GM19043 (cell line): ENCODE measurements at regions not wholly inside any gene's neighbourhood (a gene's known extent, or its start where the extent isn't known, plus 50 kb on each side); places are given as distances from the start of the nearest gene placed in this dataset.

ENCODE experiments used
- ATAC-seq: cut with Tn5 transposase; IDR thresholded peaks from one replicate; pipeline ENCODE4 v1.9.1; 2021; ENCODE audit warnings: low read depth; ENCODE audit not compliant: unreplicated experiment

DNA sequence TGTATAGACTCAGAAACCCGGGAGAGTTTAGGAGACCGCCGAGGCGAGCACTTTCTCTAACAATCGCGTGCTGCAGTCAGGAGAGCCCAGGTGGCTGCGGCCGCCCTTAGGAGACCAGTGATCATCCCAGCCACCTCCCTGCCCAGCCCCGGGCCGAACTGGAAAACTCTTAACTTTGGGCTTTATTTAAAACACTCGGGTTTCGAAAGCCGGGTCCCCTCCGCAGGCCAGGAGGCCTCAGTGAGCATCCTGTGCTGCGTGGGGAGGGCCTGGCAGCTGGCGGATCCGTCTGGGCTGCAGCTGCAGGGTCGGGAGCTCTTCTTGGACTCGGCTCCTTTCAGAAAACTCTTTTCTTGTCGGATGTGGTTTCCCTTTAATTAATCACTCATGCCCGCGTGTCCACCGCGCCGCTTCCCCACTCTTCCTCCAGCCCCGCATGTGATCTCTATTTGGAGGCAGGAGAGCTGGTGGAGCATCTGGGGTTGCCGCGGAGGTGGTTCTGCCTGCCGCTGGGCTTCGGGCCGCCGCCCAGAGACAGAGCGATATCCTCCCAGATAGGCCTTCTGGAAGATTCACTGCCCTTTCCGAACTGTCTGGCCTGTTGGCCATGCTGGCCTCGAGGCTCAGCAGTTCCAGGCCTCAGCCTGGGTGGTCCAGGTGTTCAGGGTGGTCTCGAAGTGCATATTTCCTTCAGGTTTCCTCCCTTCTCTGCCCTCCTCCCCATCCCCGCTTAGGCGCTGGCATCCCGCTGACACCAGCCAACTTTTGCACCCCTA is 59.5 kb downstream of the TMEM174 start:
- ATAC-seq, result no peak

GRCh38 chr5:73231246-73231778 is 58.3 kb downstream of the TMEM174 start:
- ATAC-seq, result no peak

GRCh38 chr5:73230264-73231245 is 57.6 kb downstream of the TMEM174 start:
- ATAC-seq, result no peak

DNA sequence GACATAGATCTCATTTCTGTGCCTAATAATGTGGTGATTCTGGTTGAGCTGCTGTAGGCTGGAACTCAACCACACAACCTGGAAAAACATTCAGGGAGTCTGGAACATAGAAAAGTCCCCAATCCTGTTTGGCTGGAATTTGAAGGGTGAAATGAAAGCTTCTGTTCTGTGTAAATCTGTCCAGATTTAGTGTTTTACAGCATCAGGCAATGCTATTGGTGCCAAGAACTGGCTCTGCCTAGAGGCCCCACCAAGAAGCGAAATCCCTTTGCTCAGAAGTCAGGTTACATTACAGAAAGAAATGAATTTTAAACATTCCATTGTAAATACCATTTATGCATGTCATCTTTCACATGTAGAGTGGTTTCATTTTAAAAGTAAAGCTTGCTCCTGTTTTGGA is 56.3 kb downstream of the TMEM174 start:
- ATAC-seq, result no peak

DNA sequence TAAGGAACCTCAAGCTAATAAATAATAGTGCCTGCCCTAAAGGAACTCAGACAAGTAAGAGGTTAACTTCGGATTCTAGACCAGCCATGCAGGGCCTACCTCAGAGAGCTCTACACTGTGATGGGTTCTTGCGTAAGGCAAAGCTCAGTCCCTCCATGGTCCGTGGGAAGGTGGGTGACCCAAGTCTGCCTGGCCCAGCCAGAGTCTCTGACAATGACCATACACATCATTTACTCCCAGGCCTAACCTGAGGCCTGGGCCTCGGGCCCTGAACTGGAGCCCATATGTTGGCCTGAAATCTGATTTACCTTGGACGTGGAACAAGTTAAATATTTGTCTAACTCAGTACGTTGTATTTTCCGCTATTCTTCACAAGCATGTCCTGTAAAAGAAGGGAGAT is 55.1 kb downstream of the TMEM174 start:
- no peak for ATAC-seq
